Dendritic cell treated with granulocyte-macrophage colony-stimulating factor and Interleukin-4, amounts not matched to agents 40 ng/mL and 50 ng/mL, for 4 days (primary cell): ENCODE measurements at regions not wholly inside any gene's neighbourhood (a gene's known extent, or its start where the extent isn't known, plus 50 kb on each side); places are given as distances from the start of the nearest gene placed in this dataset.
"Not testable (repeated sequence)": the region's sequence is repeated elsewhere in the genome, so short reads cannot be mapped to it uniquely, and the experiment has no call there.

Source experiments
- H3K27ac Mint-ChIP-seq: one replicate; pipeline ENCODE4 v1.8.0; 2022; ENCODE audit warnings: mild to moderate bottlenecking, mixed read lengths
- H3K27me3 Mint-ChIP-seq: one replicate; pipeline ENCODE4 v1.8.0; 2022; ENCODE audit warnings: mild to moderate bottlenecking, mixed read lengths
- H3K36me3 Mint-ChIP-seq: one replicate; pipeline ENCODE4 v1.8.0; 2022; ENCODE audit warnings: low read depth, mixed read lengths
- H3K4me1 Mint-ChIP-seq: one replicate; pipeline ENCODE4 v1.8.0; 2022; ENCODE audit warnings: low read depth, mixed read lengths
- H3K4me3 Mint-ChIP-seq: one replicate; pipeline ENCODE4 v1.8.0; 2022; ENCODE audit warnings: mild to moderate bottlenecking, moderate library complexity, mixed read lengths
- H3K9me3 Mint-ChIP-seq: one replicate; pipeline ENCODE4 v1.8.0; 2022; ENCODE audit warnings: mixed read lengths
- intact Hi-C: fragments of 100-400 bp; cut with micrococcal nuclease; formaldehyde crosslinking; loops from one replicate; pipeline ENCODE4 v1.15.0; 2022

DNA sequence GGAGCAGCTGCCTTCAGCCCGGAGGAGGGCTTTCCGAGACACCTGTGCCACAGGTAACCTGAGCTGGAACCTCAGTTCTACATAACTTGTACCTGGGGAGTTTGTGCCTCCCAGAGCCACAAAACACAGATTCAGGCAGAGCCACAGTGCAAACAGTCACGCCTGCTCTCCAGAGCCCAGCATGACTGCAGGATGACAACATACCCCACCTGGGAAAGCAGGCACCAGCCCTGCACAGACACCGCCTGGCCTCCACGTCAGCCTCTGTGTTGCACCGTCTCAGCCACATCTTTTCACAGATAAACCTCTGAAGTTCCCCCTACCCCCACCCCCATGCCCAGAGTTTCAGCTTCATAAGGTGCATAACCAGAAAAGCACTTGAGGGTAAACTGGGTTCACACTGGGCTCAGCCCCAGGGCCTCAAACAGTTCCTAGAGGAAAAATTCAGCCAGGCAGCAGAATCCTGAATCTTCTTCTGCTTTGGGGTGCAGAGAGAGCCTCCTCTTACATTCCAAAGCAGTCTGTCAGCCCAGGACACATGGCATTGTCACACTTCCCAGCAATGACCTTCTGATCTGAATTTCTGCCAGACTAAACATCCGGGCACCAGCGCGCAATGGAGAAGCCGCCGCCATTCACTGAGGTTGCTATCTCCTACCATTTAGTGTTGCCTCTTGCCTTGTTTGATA lies 229.5 kb downstream of the TOMM20 start:
- Mint-ChIP-seq H3K4me1 (peaks cover 23% of the 10 kb centered on the region), H3K4me3 (no peak overlapping the region), H3K9me3 (no peaks in the 10 kb centered on the region), H3K27me3 (no peaks in the 10 kb centered on the region), H3K36me3 (no peaks in the 10 kb centered on the region), H3K27ac (peak overlapping the region; percentile 51)
- intact Hi-C loops, result no loop called here

DNA sequence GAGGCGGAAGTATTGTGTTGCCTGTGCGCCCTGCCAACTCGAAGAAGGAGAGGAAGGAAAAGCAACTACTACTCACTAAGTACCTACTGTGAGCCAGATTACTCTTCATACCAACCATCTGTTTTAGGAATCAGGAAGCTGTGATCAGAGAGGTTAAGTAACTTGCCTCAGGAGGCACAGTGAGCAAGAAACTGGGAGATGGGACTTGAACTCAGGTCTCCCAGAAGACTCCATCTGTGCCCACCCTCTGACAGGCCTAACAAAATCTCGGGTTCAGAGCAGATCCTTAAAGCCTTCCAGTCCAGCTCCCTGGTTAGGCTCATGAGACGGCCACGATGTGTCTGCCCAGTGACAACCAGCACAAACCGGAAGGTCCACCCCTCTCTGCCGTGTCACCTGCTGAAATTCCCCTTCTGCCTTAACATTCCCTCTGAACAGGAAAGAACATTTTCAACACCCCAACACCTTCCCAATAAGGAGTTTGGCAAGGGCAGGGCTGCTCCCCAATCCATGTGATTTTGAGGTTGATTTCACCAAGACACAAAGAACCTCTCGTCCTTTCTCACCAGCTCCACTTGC lies 230.1 kb downstream of the TOMM20 start:
- intact Hi-C loops, result no loop called here

DNA sequence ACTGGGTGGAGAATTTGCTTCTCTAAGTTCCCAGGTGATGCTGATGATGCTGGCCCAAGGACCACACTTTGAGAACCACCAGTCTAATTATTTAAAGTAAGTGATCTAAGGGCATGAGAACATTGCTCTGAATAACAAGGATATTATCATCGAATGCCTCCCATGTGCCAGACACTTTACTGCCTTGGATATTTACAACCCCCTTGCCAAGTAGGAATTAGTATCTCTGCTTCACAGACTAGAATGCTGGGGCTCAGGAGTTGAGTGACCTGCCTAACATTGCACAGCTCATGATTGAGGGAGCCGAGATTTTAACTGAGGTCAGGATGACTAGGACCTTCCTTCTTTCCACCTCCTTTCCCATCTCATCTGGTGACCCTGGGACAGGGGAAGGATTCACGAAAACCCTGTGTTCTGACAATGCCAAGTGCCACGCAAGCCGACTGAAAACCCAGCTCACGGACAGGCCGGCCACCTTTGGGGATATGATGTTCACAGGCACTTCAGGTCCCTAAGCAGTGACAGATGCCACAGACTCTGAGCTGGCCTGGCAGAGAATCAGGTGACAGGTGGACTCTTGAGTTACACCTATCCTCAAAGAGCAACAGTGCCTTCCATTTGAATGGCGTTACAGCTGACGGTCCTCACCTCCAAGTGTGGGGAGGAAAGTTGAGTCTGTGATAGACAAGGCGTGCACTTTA lies 230.7 kb downstream of the TOMM20 start:
- intact Hi-C loops, result no loop called here
- Mint-ChIP-seq H3K36me3 (no peaks in the 10 kb centered on the region), H3K4me1 (peaks cover 35% of the 10 kb centered on the region), H3K27ac (no peak overlapping the region), H3K9me3 (no peaks in the 10 kb centered on the region), H3K27me3 (no peaks in the 10 kb centered on the region), H3K4me3 (no peak overlapping the region)

More for the DNA sequence above, 230.1 kb downstream of the TOMM20 start:
- H3K4me3 Mint-ChIP-seq, result no peak overlapping the region
- H3K36me3 Mint-ChIP-seq, result no peaks in the 10 kb centered on the region
- no peaks in the 10 kb centered on the region for H3K27me3 Mint-ChIP-seq
- H3K27ac Mint-ChIP-seq, result peak overlapping the region; percentile 51
- peaks cover 29% of the 10 kb centered on the region for H3K4me1 Mint-ChIP-seq
- H3K9me3 Mint-ChIP-seq, result no peaks in the 10 kb centered on the region

DNA sequence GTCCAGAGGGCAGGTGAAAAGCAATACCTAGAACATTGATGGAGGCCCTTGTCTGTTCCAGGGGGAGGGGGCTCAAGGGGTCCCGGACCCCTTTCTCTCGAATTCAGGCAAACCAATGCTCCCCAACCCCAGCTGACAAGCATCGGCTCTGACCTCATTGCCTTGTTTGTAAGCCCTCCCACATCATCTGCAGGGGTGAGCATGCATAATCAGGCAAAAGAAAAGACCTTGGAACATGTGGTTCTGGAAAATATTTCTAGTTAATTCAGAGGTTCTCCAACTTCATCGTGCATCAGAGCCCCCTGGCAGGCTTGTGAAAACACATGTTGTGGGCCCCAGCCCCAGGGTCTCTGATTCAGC lies 231.3 kb downstream of the TOMM20 start:
- no peaks in the 10 kb centered on the region for H3K36me3 Mint-ChIP-seq
- intact Hi-C loops, result no loop called here
- H3K27me3 Mint-ChIP-seq, result no peaks in the 10 kb centered on the region
- no peaks in the 10 kb centered on the region for H3K9me3 Mint-ChIP-seq
- peaks cover 40% of the 10 kb centered on the region for H3K4me1 Mint-ChIP-seq
- H3K4me3 Mint-ChIP-seq, result no peak overlapping the region
- H3K27ac Mint-ChIP-seq, result no peak overlapping the region

DNA sequence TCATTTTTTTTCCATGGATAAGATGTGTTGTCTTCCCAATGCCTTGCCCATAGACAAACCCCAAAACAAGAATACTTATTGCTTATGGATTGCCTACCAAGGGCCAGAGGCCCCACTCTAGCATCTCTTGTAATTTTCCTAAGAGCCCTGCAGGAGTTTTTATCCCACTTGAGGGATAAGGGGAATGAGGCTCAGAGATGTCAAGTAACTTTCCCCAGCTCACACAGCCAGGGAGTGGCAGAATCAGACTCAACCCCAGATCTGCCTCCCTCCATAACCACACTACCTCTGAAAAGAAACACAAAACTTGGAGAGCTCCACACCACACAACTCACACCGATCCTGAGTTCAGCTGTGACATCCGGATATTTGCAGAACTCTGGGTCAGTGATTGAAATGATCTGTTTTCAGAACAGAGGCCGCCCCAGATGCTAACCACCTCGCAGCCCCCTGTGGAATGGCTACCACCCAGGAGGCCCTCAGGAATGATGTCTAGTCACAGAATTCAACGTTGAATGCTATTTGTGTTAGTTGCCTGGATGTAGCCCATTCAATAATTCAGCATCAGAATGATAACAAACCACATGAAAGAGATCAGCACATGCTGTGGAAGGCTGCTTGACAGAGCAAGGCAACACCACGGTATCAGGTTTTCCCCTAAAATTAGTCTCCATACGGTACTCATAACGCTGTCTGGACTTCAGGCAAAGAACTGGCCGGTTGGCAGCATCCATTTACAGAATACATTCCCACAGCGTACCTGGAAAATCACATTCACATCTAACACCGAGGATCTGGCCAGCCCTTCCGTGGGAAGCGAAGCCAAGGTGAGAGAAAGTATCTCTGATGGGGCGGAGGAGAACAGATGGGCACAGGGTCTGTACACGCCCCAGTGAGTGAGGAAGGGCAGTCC lies 231.9 kb downstream of the TOMM20 start:
- H3K9me3 Mint-ChIP-seq, result no peaks in the 10 kb centered on the region
- H3K27ac Mint-ChIP-seq, result no peak overlapping the region
- H3K4me1 Mint-ChIP-seq, result peaks cover 44% of the 10 kb centered on the region
- intact Hi-C loops, result no loop called here
- H3K27me3 Mint-ChIP-seq, result no peaks in the 10 kb centered on the region
- no peaks in the 10 kb centered on the region for H3K36me3 Mint-ChIP-seq
- no peak overlapping the region for H3K4me3 Mint-ChIP-seq

DNA sequence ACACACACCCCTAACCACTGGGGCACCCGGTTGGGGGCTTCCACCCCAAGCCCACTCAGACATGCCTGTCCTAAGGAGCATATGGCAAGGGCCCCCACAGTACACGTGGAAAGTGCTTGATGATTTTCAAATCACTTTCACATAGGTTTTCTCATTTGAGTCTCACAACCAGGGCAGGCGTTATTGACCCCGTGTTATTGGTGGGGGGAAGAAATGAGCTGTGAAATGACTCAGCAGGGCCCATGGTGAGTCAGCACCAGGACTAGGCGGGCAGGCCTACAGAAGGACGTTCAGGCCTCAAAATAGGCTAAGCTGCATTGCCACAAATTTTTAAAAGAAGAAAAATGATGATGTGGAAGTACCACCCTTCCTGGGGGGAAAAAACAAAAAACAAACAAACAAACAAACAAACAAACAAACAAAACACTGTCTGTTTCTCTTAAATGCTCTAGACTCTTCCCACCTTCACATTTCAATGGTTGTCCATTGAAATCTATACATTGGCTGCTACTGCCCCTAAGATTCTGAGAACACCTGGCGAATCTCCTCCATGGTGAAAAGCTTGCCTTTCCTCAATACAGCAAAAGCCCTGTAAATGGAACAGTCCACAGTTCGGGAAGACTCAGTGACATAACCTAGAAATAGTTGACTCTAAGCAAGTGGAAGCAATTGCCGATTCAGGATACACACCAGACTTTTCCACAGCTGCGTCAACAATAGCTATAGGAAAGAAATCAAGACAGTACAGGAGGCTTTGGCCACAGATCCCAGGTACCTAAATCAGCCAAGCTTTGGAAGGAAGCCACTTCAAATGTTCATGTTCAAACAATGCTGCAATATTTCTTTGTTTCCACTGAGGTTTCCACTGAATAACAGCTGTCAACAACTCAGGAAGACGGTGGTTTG lies 234.7 kb downstream of the TOMM20 start:
- no peak overlapping the region for H3K4me3 Mint-ChIP-seq
- no peaks in the 10 kb centered on the region for H3K36me3 Mint-ChIP-seq
- peaks cover 58% of the 10 kb centered on the region for H3K4me1 Mint-ChIP-seq
- peaks cover 3% of the 10 kb centered on the region for H3K27me3 Mint-ChIP-seq
- intact Hi-C loops, result no loop called here
- H3K9me3 Mint-ChIP-seq, result no peaks in the 10 kb centered on the region
- peak overlapping the region; percentile 65 for H3K27ac Mint-ChIP-seq

DNA sequence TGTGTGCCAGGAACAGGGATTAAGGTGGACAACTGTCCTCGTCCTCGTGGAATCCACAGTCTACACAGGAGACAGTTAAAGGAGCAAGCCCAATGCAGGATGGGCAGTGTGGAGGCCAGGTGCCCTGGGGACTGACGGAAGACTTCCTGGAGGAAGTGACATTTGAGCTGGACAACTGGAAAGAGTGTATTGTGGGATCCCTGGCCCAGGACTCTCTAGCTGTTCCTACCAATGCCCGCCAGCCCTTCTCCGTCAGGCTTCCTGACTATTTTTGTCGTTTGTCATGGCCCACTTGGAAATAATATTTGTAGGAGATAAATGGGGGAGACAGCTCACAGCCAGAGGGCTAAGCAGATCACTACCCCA lies 235.3 kb downstream of the TOMM20 start:
- Mint-ChIP-seq H3K9me3 (no peaks in the 10 kb centered on the region), H3K27ac (peak overlapping the region; percentile 65), H3K4me1 (peaks cover 59% of the 10 kb centered on the region), H3K27me3 (peaks cover 3% of the 10 kb centered on the region), H3K4me3 (no peak overlapping the region), H3K36me3 (no peaks in the 10 kb centered on the region)
- intact Hi-C loops, result no loop called here

DNA sequence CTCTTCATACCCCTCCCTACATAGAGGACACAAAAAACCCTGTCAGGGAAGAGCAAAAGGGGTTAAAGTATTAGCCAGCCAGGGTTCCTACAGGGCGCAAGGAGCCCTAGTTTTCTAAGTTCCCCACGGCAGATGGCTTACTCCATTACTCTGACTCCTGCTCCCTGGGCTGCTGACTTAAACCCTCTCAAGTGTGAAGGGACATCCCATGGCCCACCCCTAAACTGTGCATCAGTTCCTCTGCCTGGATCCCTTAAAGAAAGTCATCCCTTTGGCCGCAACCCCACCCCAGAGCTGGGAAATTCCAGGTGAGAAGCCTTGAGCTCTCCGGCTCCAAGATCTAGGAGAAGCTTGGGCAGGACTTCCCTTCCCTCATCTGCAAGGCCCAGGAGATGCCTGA lies 236.0 kb downstream of the TOMM20 start:
- Mint-ChIP-seq H3K9me3 (no peaks in the 10 kb centered on the region), H3K27ac (peak overlapping the region; percentile 65), H3K4me3 (no peak overlapping the region), H3K27me3 (peaks cover 3% of the 10 kb centered on the region), H3K4me1 (peaks cover 65% of the 10 kb centered on the region), H3K36me3 (no peaks in the 10 kb centered on the region)
- intact Hi-C loops, result no loop called here

DNA sequence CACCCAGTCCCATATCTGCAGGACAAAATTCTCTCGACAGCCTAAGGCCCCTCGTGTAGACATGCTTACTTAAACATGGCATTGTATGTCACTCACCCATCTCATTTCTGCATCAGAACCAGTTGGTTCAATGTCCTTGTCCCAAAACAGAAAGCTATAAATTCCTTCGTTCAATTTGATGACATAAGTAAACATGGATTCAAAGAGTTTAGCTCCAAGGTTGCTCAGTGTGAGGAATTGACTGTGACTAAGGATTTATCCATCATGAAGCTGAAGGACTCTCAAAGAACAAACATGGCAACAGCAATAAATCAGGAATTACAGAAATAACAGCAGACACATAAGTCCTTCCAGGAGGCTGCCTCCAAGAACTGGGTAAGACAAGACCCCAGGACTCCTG lies 237.2 kb downstream of the TOMM20 start:
- H3K4me3 Mint-ChIP-seq, result no peak overlapping the region
- H3K9me3 Mint-ChIP-seq, result no peaks in the 10 kb centered on the region
- no peaks in the 10 kb centered on the region for H3K36me3 Mint-ChIP-seq
- H3K4me1 Mint-ChIP-seq, result peaks cover 77% of the 10 kb centered on the region
- peak overlapping the region; percentile 13 for H3K27ac Mint-ChIP-seq
- peaks cover 3% of the 10 kb centered on the region for H3K27me3 Mint-ChIP-seq
- intact Hi-C loops, result no loop called here

DNA sequence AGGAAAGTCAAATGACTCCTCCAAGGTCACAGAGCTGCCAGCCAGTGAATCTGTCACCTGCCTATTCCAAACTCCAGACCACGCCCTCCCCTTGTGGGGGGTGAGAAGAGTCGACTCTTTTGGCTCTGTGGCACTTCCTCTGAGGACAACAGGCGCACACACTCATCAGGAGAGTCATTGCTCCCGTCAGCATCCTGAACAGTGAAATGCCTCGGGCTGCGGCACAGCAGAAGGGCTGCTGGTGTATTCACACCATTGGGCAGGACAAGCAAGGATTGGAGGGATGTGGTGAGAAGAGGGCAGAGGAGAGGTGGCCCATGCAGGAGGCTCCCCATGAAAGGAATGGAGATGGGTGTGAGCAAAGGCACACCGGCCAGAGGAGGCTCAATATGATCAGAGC lies 239.0 kb downstream of the TOMM20 start:
- Mint-ChIP-seq H3K9me3 (no peaks in the 10 kb centered on the region), H3K4me1 (peaks cover 87% of the 10 kb centered on the region), H3K27ac (peak overlapping the region; percentile 40), H3K27me3 (peaks cover 3% of the 10 kb centered on the region), H3K4me3 (no peak overlapping the region), H3K36me3 (no peaks in the 10 kb centered on the region)
- intact Hi-C loops, result no loop called here

DNA sequence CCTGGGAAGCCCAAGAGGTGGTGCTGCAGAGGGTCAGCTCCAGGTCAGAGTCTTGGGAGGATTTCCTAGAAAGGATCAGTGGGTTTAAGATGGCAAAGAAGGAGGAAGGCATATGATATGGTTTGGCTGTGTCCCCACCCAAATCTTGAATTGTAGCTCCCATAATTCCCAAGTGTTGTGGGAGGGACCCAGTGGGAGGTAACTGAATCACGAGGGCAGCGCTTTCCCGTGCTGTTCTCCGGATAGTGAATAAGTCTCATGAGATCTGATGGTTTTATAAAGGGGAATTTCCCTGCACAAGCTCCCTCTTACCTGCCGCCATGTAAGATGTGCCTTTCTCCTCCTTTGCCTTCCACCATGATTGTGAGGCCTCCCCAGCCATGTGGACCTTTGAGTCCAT lies 240.4 kb downstream of the TOMM20 start:
- H3K36me3 Mint-ChIP-seq, H3K27me3 Mint-ChIP-seq, H3K4me3 Mint-ChIP-seq, intact Hi-C loops, H3K9me3 Mint-ChIP-seq: not testable (repeated sequence)
- H3K4me1 Mint-ChIP-seq, result peaks cover 88% of the 10 kb centered on the region
- peak overlapping the region; percentile 38 for H3K27ac Mint-ChIP-seq

DNA sequence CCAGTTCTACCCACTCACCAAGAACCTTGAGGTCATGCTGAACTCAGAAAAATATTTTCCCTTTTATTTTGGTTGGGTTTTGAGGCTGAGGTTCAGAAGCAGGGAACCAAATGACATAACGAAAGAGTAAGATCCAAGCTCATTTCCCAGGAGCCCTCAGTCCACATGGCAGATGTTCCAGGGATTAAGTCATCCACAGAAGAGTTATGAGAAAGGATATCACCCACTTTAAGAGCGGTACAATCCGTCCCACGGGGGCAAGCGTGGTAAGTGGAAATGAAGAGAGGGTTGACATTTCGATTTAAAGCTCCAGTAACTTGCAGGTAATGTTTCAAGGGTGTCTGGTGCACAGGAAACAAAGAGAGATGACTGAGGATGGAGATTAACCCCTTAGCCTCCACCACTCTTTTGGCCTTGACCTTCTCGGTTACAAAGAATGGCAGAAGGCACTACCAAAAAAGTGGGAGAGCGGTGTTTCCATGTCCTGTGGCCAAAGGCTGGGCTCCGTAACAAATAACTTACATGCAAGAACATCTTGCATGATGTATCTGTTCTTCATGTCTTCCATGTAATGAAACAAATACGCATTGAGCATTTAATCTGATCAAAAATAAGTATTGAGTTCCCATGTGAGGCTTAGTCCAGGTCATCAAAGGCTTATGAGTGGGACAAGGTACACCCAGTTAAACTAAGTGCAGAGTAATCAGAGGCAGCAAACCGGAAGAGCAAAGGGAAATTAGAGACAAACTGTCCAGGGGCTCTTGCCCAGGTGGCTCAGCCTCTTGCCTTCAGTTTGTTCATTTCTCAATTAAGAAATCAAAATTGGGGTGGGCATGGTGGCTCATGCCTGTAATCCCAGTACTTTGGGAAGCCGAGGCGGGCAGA lies 241.4 kb downstream of the TOMM20 start:
- intact Hi-C loops, result loop anchor here (1.0 kb wide), 1 partner anchor 8 kb away; no protein-coding TSS in a partner anchor
- Mint-ChIP-seq H3K4me1 (peaks cover 89% of the 10 kb centered on the region), H3K4me3 (no peak overlapping the region), H3K27me3 (peaks cover 3% of the 10 kb centered on the region), H3K27ac (no peak overlapping the region), H3K36me3 (peaks cover 6% of the 10 kb centered on the region), H3K9me3 (peaks cover 8% of the 10 kb centered on the region)
